C4-2B (cell line): ENCODE measurements at regions not wholly inside any gene's neighbourhood (a gene's known extent, or its start where the extent isn't known, plus 50 kb on each side); places are given as distances from the start of the nearest gene placed in this dataset.

ENCODE experiments used
- CTCF ChIP-seq: fragments of 450-650 bp; conservative IDR thresholded peaks from 2 replicates; pipeline ENCODE4 v1.5.1; 2017; ENCODE audit warnings: mild to moderate bottlenecking
- ZFX ChIP-seq: fragments of 450-650 bp; IDR thresholded peaks from 2 replicates; pipeline ENCODE4 v1.6.1; 2017

- no peak for TF ChIP-seq CTCF
- TF ChIP-seq ZFX, result no peak
Observed at GRCh38 chr14:84090837-84091236, 1439.1 kb upstream of the FLRT2 start.
